ENCODE measurements at regions not wholly inside any gene's neighbourhood (a gene's known extent, or its start where the extent isn't known, plus 50 kb on each side); places are given as distances from the start of the nearest gene placed in this dataset.

DNA sequence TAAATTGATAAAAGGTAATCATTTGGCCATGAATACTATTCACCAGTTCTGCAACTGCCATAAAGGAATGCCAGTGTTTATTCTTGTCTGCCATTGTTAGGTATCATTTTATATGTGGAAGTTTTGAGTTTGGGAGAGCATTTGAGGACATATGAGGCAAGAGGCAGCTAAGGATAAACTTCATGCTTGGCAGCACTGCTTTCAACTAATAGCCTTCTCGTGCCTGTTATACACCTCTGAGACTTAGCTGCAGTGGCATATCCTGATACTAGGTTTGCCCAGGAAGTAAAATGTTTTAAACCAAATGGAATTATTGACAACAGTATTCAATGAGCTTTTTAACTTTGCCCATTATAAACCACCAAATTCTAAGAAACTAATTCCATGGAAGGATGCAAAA, 126.0 kb upstream of the DPH6 start:
- Histone ChIP-seq H3K4me3 (replicated peaks; ENCODE audit: low read depth, low read length) (no peak overlapping the region), H3K27me3 (replicated peaks; ENCODE audit: control insufficient read depth, insufficient read depth, low read length) (no peaks in the 10 kb centered on the region), H3K36me3 (ENCODE audit: control insufficient read depth, insufficient read depth, low read length) (no peaks in the 10 kb centered on the region)
- no peak for TF ChIP-seq CTCF (IDR thresholded peaks at IDR 0.05; ENCODE audit: insufficient read depth, low read length, poor library complexity, severe bottlenecking)
- no peak for DNase-seq (ENCODE audit: extremely low read depth, insufficient read length)

DNA sequence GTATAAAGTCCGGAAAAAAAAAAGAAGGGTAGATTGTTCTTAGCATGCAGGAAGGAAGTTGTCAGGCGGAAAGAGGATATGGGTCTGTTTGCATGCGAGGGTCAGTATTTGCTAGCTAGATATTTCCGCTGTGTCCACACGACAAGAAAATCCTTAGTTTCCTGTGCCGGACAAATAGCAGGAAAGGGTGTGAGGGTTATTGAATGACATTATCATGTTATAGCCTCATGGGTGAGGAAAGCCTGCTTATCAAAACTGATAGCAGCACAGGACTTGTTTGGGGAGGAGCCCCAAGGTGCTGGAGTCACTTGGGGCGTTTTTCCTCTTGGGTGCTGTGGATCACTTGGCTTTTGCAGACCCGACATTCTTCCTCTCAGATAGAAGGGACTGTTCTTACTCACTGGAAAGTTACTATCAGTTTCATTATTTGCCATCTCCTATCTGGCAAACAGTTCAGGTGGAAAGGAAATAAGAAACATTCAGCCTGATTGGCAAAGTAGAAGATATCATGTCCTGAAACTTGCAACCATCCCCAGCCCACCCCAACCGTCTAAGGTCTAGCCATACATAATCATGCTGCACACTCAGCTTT, 127.2 kb upstream of the DPH6 start:
- no peak for DNase-seq (ENCODE audit: extremely low read depth, insufficient read length)
- H3K27me3 ChIP-seq (replicated peaks; ENCODE audit: control insufficient read depth, insufficient read depth, low read length): no peaks in the 10 kb centered on the region
- H3K36me3 ChIP-seq (ENCODE audit: control insufficient read depth, insufficient read depth, low read length): no peaks in the 10 kb centered on the region
- no peak for TF ChIP-seq CTCF (IDR thresholded peaks at IDR 0.05; ENCODE audit: insufficient read depth, low read length, poor library complexity, severe bottlenecking)
- peak overlapping the region; percentile 20 for H3K4me3 ChIP-seq (replicated peaks; ENCODE audit: low read depth, low read length)

- TF ChIP-seq CTCF (IDR thresholded peaks at IDR 0.05; ENCODE audit: insufficient read depth, low read length, poor library complexity, severe bottlenecking): no peak
- Histone ChIP-seq H3K27me3 (replicated peaks; ENCODE audit: control insufficient read depth, insufficient read depth, low read length) (no peaks in the 10 kb centered on the region), H3K36me3 (ENCODE audit: control insufficient read depth, insufficient read depth, low read length) (no peaks in the 10 kb centered on the region), H3K4me3 (replicated peaks; ENCODE audit: low read depth, low read length) (no peak overlapping the region)
- no peak for DNase-seq (ENCODE audit: extremely low read depth, insufficient read length)
These were observed 129.2 kb upstream of the DPH6 start for GRCh38 chr15:35674873-35675781.

DNA sequence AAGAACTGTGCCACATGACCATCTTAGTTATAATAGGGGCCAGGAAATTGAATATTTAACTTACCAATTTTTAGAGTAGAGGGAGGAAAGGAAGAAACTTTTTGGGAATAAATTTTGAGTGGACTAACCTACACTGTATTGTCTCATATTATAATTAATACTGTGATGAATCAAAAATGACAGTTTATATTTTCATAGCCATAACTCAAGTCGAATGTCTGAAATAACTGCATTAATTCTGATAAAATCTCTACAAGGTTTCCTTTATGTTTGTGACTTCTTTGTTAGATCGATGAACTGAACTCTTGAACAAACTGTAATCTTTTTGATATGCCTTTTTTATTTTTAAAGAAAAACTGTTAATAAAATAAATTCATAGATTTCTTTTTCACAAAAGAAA, 132.8 kb upstream of the DPH6 start:
- no peaks in the 10 kb centered on the region for H3K27me3 ChIP-seq (replicated peaks; ENCODE audit: control insufficient read depth, insufficient read depth, low read length)
- no peak for DNase-seq (ENCODE audit: extremely low read depth, insufficient read length)
- no peak for TF ChIP-seq CTCF (IDR thresholded peaks at IDR 0.05; ENCODE audit: insufficient read depth, low read length, poor library complexity, severe bottlenecking)
- no peaks in the 10 kb centered on the region for H3K36me3 ChIP-seq (ENCODE audit: control insufficient read depth, insufficient read depth, low read length)
- H3K4me3 ChIP-seq (replicated peaks; ENCODE audit: low read depth, low read length): no peak overlapping the region

DNA sequence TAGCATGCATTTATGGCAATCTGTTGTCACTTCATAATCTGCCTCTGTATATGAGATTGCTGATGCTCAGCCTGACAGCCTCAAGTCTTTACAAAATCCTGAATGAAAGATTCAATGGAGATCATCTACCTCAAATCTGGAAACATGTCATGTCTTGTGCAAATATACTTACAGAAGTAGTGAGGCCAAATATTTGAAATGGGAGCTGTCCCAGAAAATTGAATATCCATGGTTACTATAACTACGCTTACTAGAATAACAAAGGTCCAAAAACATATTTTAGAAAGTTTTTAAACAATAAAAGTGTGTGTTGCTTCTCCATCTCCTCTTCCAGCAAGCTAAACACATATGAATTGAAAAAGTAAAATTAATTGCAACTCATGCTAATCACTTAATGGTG, 133.2 kb upstream of the DPH6 start:
- DNase-seq (ENCODE audit: extremely low read depth, insufficient read length): no peak

More for the DNA sequence above, 133.2 kb upstream of the DPH6 start:
- Histone ChIP-seq H3K36me3 (ENCODE audit: control insufficient read depth, insufficient read depth, low read length) (no peaks in the 10 kb centered on the region), H3K4me3 (replicated peaks; ENCODE audit: low read depth, low read length) (no peak overlapping the region), H3K27me3 (replicated peaks; ENCODE audit: control insufficient read depth, insufficient read depth, low read length) (no peaks in the 10 kb centered on the region)
- no peak for TF ChIP-seq CTCF (IDR thresholded peaks at IDR 0.05; ENCODE audit: insufficient read depth, low read length, poor library complexity, severe bottlenecking)
